CD8-positive, alpha-beta memory T cell (primary cell): ENCODE measurements at regions not wholly inside any gene's neighbourhood (a gene's known extent, or its start where the extent isn't known, plus 50 kb on each side); places are given as distances from the start of the nearest gene placed in this dataset.
A peak's percentile ranks its signal among the peaks of the same experiment; 100 is the strongest.
"Not testable (repeated sequence)": the region's sequence is repeated elsewhere in the genome, so short reads cannot be mapped to it uniquely, and the experiment has no call there.

Experiments
- CTCF ChIA-PET: fragments of 350-600 bp; sonication (Branson Sonifier 250); formaldehyde crosslinking; loops from one replicate; lab custom pipeline; 2021; ENCODE audit warnings: antibody characterized with exemption; lab: Charles Lee
- POLR2A ChIA-PET: fragments of 350-600 bp; sonication (Branson Sonifier 250); formaldehyde crosslinking; loops from one replicate; lab custom pipeline; 2021; ENCODE audit warnings: antibody characterized with exemption; lab: Charles Lee
- DNase-seq, 5 donors: peaks; one replicate each; pipeline versions ENCODE4 v3.0.0 to v3.0.0-alpha.2; 2020 to 2022; ENCODE audit warnings: mixed read lengths in 1 of 5
- H3K27ac ChIP-seq: one replicate; pipeline ENCODE4 v1.7.0; 2013; ENCODE audit warnings: low read depth, mild to moderate bottlenecking, low read length, moderate library complexity
- H3K27me3 ChIP-seq: 2 replicates; pipeline ENCODE4 v1.7.0; 2013; ENCODE audit warnings: low read length, mild to moderate bottlenecking; ENCODE audit not compliant: insufficient read depth, poor library complexity, severe bottlenecking
- H3K36me3 ChIP-seq: 2 replicates; pipeline ENCODE4 v1.7.0; 2013; ENCODE audit warnings: mild to moderate bottlenecking, low read length, moderate library complexity; ENCODE audit not compliant: insufficient read depth
- H3K4me1 ChIP-seq: 2 replicates; pipeline ENCODE4 v1.7.0; 2013; ENCODE audit warnings: mild to moderate bottlenecking, low read length, moderate library complexity; ENCODE audit not compliant: insufficient read depth
- H3K4me3 ChIP-seq: 2 replicates; pipeline ENCODE4 v1.7.0; 2013; ENCODE audit warnings: mild to moderate bottlenecking, low read length
- H3K9me3 ChIP-seq: 2 replicates; pipeline ENCODE4 v1.7.0; 2013; ENCODE audit warnings: mild to moderate bottlenecking, low read length
- H3K27ac Mint-ChIP-seq, 8 donors: one replicate each; pipeline ENCODE4 v1.8.0; 2020 to 2021; ENCODE audit warnings: mixed read lengths in 8 of 8, mild to moderate bottlenecking in 6 of 8, inconsistent platforms in 3 of 8, moderate library complexity in 3 of 8
- H3K27me3 Mint-ChIP-seq, 2 donors: one replicate each; pipeline ENCODE4 v1.8.0; 2020 to 2021; ENCODE audit warnings: mixed read lengths in 2 of 2, mild to moderate bottlenecking in 1 of 2, moderate library complexity in 1 of 2
- H3K36me3 Mint-ChIP-seq, 3 donors: one replicate each; pipeline ENCODE4 v1.8.0; 2020 to 2021; ENCODE audit warnings: mixed read lengths in 3 of 3, inconsistent platforms in 1 of 3, mild to moderate bottlenecking in 1 of 3
- H3K4me1 Mint-ChIP-seq, 3 donors: one replicate each; pipeline ENCODE4 v1.8.0; 2020 to 2021; ENCODE audit warnings: mixed read lengths in 3 of 3, inconsistent platforms in 1 of 3, mild to moderate bottlenecking in 1 of 3
- H3K4me3 Mint-ChIP-seq, 7 donors: one replicate each; pipeline ENCODE4 v1.8.0; 2020 to 2021; ENCODE audit warnings: mixed read lengths in 7 of 7, mild to moderate bottlenecking in 6 of 7, moderate library complexity in 4 of 7, inconsistent platforms in 2 of 7
- H3K9me3 Mint-ChIP-seq, 5 donors: one replicate each; pipeline ENCODE4 v1.8.0; 2020 to 2022; ENCODE audit warnings: mixed read lengths in 5 of 5, mild to moderate bottlenecking in 3 of 5, moderate library complexity in 2 of 5, inconsistent platforms in 1 of 5

DNA sequence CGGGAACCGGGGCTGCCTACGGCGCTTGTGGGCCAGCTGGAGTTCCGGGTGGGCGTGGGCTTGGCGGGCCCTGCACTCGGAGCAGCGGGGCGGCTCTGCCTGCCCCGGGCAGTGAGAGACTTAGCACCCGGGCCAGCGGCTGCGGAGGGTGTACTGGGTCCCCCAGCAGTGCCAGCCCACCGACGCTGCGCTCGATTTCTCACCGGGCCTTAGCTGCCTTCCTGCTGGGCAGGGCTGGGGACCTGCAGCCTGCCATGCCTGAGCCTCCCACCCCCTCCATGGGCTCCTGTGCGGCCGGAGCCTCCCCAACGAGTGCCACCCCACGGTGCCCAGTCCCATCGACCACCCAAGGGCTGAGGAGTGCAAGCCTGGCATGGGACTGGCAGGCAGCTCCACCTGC lies 72.8 kb upstream of the SSBP2 start:
- H3K4me3 ChIP-seq, H3K27ac ChIP-seq, CTCF ChIA-PET, DNase-seq, H3K4me1 ChIP-seq, POLR2A ChIA-PET, H3K4me3 Mint-ChIP-seq, H3K27me3 ChIP-seq, H3K9me3 Mint-ChIP-seq, H3K27me3 Mint-ChIP-seq, H3K9me3 ChIP-seq, H3K36me3 Mint-ChIP-seq, H3K27ac Mint-ChIP-seq, H3K36me3 ChIP-seq: not testable (repeated sequence)
- peaks cover 8 to 22% (median 21%) of the 10 kb centered on the region in 3 donors for H3K4me1 Mint-ChIP-seq

DNA sequence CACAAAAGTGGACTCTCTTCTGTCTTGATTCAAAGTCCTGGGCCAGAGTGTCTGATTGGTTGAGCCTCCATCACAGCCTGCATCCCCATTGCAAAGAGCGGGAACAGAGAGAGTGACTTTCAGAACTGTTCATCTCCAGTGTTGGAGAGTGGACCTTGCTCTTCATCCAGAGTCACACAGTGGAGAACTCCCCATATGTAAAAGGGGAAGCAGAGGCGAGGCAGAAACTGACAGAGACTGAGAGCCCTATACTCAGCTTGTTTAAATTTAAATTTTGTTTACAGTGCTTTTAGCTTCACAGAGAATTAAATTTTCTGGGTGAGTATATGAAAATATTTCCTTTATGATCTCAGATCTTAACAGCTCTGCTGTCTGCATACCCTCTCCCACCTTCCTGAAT lies 70.0 kb upstream of the SSBP2 start:
- Mint-ChIP-seq H3K9me3 (peaks cover 0 to 1% (median 0%) of the 10 kb centered on the region in 5 donors), H3K4me3 (no peak overlapping the region), H3K27me3 (peaks cover 2 to 4% of the 10 kb centered on the region in 2 donors), H3K27ac (peak overlapping the region in 2 of 8 donors; percentile 68 to 80), H3K4me1 (peaks cover 24 to 41% (median 39%) of the 10 kb centered on the region in 3 donors), H3K36me3 (no peaks in the 10 kb centered on the region)
- no peak for DNase-seq
- no peaks in the 10 kb centered on the region for H3K27me3 ChIP-seq
- H3K9me3 ChIP-seq: no peaks in the 10 kb centered on the region
- peaks cover 15% of the 10 kb centered on the region for H3K4me1 ChIP-seq
- H3K36me3 ChIP-seq: no peaks in the 10 kb centered on the region
- ChIA-PET POLR2A (interaction anchor here (1.6 kb wide), 1 partner anchor 70 kb away, joined by 3 read pairs; the partner anchor contains the start of gene SSBP2), CTCF (no interaction called here)
- no peak overlapping the region for H3K4me3 ChIP-seq
- H3K27ac ChIP-seq: no peak overlapping the region

DNA sequence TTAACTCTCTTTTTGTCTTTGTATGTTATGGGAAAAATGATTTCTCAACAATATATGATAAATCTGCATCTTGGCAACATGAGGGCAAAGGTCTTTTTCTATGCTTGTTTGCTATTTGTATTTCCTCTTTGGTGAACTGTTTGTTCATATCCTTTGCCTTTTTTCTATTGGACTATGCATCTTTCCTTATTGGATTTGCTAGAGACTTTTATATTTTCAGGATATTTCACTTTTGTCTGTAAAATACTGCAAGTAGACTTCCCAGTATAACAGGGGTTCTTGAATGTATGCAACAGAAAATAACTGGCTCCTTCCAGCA lies 69.4 kb upstream of the SSBP2 start:
- Histone ChIP-seq H3K4me3 (no peak overlapping the region), H3K4me1 (peaks cover 15% of the 10 kb centered on the region), H3K27ac (no peak overlapping the region), H3K9me3 (no peaks in the 10 kb centered on the region), H3K27me3 (no peaks in the 10 kb centered on the region), H3K36me3 (no peaks in the 10 kb centered on the region)
- H3K4me1 Mint-ChIP-seq: peaks cover 24 to 41% (median 39%) of the 10 kb centered on the region in 3 donors
- POLR2A ChIA-PET: interaction anchor here (1.6 kb wide), 1 partner anchor 69 kb away, joined by 3 read pairs; the partner anchor contains the start of gene SSBP2
- H3K27me3 Mint-ChIP-seq: peaks cover 2 to 3% of the 10 kb centered on the region in 2 donors
- CTCF ChIA-PET: no interaction called here
- H3K4me3 Mint-ChIP-seq: no peak overlapping the region
- DNase-seq: no peak
- H3K27ac Mint-ChIP-seq: peak overlapping the region in 3 of 8 donors; percentile 1 to 80 (median 12)
- no peaks in the 10 kb centered on the region for H3K36me3 Mint-ChIP-seq
- H3K9me3 Mint-ChIP-seq: peaks cover 0 to 1% (median 0%) of the 10 kb centered on the region in 5 donors

DNA sequence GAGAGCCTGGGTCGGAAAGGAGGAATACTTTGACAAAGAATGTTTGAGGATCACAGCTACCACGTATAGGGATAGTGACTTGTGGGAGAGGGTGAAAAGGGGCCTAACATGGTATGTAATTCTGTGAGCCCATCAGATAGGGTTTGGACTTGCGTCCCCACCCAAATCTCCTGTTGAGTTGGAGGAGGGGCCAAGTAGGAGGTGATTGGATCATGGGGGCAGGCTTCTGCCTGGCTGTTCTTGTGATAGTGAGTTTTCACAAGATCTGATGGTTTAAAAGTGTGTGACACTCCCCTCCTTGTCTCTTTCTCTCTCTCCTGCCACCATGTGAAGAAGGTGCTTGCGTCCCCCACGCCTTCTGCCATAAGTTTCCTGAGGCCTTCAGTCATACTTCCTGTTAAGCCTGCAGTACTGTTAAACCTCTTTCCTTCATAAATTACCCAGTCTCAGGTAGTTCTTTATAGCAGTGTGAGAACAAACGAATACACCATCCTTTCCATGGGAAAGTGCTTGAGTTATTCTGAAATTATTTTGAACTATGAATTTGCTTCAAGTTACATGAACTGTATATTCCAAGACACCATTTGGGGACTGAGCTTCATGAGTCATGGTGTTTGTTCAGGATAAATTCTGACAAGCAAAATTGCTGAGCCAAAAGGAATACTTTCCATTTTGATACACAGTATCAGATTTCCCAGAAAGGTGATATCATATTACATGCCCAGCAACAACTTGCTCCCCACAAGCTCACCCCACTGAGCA lies 68.8 kb upstream of the SSBP2 start:
- DNase-seq: no peak
- no peaks in the 10 kb centered on the region for H3K27me3 ChIP-seq
- peaks cover 15% of the 10 kb centered on the region for H3K4me1 ChIP-seq
- POLR2A ChIA-PET: interaction anchor here (1.6 kb wide), 1 partner anchor 69 kb away, joined by 3 read pairs; the partner anchor contains the start of gene SSBP2
- H3K4me3 ChIP-seq: no peak overlapping the region
- CTCF ChIA-PET: no interaction called here
- peaks cover 24 to 41% (median 39%) of the 10 kb centered on the region in 3 donors for H3K4me1 Mint-ChIP-seq
- H3K9me3 ChIP-seq: no peaks in the 10 kb centered on the region
- peaks cover 0 to 1% (median 0%) of the 10 kb centered on the region in 5 donors for H3K9me3 Mint-ChIP-seq
- H3K27me3 Mint-ChIP-seq: peaks cover 0 to 2% of the 10 kb centered on the region in 2 donors
- H3K36me3 Mint-ChIP-seq: no peaks in the 10 kb centered on the region
- peak overlapping the region in 3 of 8 donors; percentile 12 to 80 (median 59) for H3K27ac Mint-ChIP-seq
- H3K27ac ChIP-seq: no peak overlapping the region
- H3K36me3 ChIP-seq: no peaks in the 10 kb centered on the region
- no peak overlapping the region for H3K4me3 Mint-ChIP-seq

DNA sequence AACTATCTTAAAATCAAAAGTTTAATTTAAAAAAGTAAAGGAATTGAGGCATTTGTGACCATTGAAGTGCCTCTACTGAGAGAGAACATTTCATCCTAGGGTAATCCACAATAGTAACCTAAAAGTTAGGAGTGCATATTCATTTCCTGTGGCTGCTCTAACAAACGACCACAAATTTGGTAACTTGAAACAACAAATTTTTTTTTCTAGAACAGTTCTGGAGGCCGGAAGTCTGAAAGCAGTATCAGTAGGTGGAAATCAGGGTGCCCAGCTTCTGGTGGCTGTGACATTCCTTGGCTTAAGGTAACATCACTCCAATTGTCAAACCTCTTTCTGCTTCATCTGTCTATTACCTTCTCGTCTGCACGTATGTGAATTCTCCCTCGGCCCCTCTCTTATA lies 67.1 kb upstream of the SSBP2 start:
- no peaks in the 10 kb centered on the region for H3K36me3 ChIP-seq
- Mint-ChIP-seq H3K27ac (peak overlapping the region in 3 of 8 donors; percentile 37 to 59 (median 47)), H3K27me3 (peaks cover 3 to 7% of the 10 kb centered on the region in 2 donors), H3K4me3 (peak overlapping the region in 2 of 7 donors; percentile 37 to 51), H3K4me1 (peaks cover 24 to 41% (median 39%) of the 10 kb centered on the region in 3 donors), H3K36me3 (no peaks in the 10 kb centered on the region), H3K9me3 (peaks cover 0 to 2% (median 0%) of the 10 kb centered on the region in 5 donors)
- CTCF ChIA-PET: no interaction called here
- H3K4me1 ChIP-seq: peaks cover 15% of the 10 kb centered on the region
- POLR2A ChIA-PET: interaction anchor here (0.8 kb wide), 1 partner anchor 68 kb away, joined by 3 read pairs; no protein-coding TSS in a partner anchor
- no peak overlapping the region for H3K27ac ChIP-seq
- no peaks in the 10 kb centered on the region for H3K27me3 ChIP-seq
- peak in 2 of 5 donors; percentile 25 to 41 for DNase-seq
- no peak overlapping the region for H3K4me3 ChIP-seq
- no peaks in the 10 kb centered on the region for H3K9me3 ChIP-seq

DNA sequence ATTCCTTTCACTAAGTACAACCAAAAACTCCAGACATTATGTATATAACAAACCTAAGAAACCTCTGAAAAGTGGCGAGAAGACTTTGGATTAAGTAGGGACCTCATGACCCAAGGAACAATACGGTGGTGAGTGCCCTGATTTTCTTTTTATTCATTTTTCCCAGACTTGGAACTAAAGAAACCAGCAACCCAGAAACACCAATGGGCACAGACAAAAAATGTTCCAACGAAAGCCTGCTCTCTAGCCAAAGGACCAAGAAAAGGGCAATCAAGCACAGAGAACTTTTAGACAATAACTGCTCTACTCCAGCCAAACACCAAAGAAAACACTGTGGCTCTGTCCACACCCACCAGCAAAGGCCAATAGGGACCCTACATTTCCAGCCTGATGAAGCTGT lies 66.2 kb upstream of the SSBP2 start:
- Histone ChIP-seq H3K36me3 (no peaks in the 10 kb centered on the region), H3K9me3 (no peaks in the 10 kb centered on the region), H3K4me1 (peaks cover 15% of the 10 kb centered on the region), H3K4me3 (no peak overlapping the region), H3K27ac (no peak overlapping the region), H3K27me3 (no peaks in the 10 kb centered on the region)
- Mint-ChIP-seq H3K27ac (peak overlapping the region in 2 of 8 donors; percentile 6 to 62), H3K36me3 (no peaks in the 10 kb centered on the region), H3K4me1 (peaks cover 24 to 41% (median 39%) of the 10 kb centered on the region in 3 donors), H3K9me3 (peaks cover 0 to 2% (median 0%) of the 10 kb centered on the region in 5 donors), H3K4me3 (peak overlapping the region in 1 of 7 donors; percentile 13), H3K27me3 (peaks cover 3 to 7% of the 10 kb centered on the region in 2 donors)
- POLR2A ChIA-PET: no interaction called here
- CTCF ChIA-PET: no interaction called here
- DNase-seq: no peak

DNA sequence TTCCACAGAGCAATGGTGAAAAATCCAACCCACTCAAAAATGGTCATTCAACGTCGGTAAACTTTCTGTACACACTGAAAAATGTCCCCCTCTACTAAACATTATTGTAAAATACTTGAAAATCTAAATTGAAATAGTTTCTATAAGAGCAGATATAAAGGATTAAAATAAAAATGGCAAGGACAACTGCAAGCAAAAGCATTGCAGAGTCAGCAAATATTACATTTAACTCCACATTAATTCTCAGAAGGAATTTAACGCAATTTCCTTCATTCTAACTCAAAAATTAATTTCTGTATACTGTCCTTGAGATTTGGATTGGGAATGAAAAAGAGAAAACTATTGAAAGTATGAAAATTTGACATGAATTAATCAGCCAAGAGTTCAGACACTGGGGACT lies 64.4 kb upstream of the SSBP2 start:
- Histone ChIP-seq H3K4me1 (peaks cover 15% of the 10 kb centered on the region), H3K27me3 (no peaks in the 10 kb centered on the region), H3K4me3 (no peak overlapping the region), H3K9me3 (no peaks in the 10 kb centered on the region), H3K27ac (no peak overlapping the region), H3K36me3 (no peaks in the 10 kb centered on the region)
- Mint-ChIP-seq H3K4me3 (no peak overlapping the region), H3K36me3 (no peaks in the 10 kb centered on the region), H3K27me3 (peaks cover 4 to 7% of the 10 kb centered on the region in 2 donors), H3K27ac (no peak overlapping the region), H3K4me1 (peaks cover 22 to 35% (median 33%) of the 10 kb centered on the region in 3 donors), H3K9me3 (peaks cover 0 to 2% (median 0%) of the 10 kb centered on the region in 5 donors)
- ChIA-PET CTCF (no interaction called here), POLR2A (no interaction called here)
- DNase-seq: no peak

DNA sequence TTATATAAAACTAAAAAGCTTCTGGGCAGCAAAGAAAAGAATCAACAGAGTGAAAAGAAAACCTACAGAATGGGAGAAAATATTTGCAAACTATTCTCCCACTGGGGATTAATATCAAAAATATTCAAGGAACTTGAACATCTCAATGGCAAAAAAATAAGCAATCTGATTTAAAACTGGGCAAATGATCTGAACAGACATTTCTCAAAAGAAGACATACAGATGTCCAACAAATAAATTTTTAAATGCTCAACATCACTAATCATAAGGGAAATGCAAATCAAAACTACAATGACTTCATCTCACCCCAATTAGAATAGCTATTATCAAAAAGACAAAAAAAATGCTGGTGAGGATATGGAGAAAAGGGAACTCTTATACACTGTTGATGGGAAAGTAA lies 57.2 kb upstream of the SSBP2 start:
- ChIA-PET CTCF (no interaction called here), POLR2A (no interaction called here)
- Histone ChIP-seq H3K36me3 (no peaks in the 10 kb centered on the region), H3K9me3 (no peaks in the 10 kb centered on the region), H3K27ac (no peak overlapping the region), H3K4me3 (no peak overlapping the region), H3K4me1 (no peaks in the 10 kb centered on the region), H3K27me3 (no peaks in the 10 kb centered on the region)
- H3K4me1 Mint-ChIP-seq: peaks cover 6 to 14% (median 13%) of the 10 kb centered on the region in 3 donors
- H3K9me3 Mint-ChIP-seq: peaks cover 10 to 26% (median 18%) of the 10 kb centered on the region in 5 donors
- H3K4me3 Mint-ChIP-seq: no peak overlapping the region
- peaks cover 0 to 4% of the 10 kb centered on the region in 2 donors for H3K27me3 Mint-ChIP-seq
- no peak for DNase-seq
- peaks cover 0 to 30% (median 0%) of the 10 kb centered on the region in 3 donors for H3K36me3 Mint-ChIP-seq
- H3K27ac Mint-ChIP-seq: no peak overlapping the region
